PC-9 (cell line): ENCODE measurements at regions not wholly inside any gene's neighbourhood (a gene's known extent, or its start where the extent isn't known, plus 50 kb on each side); places are given as distances from the start of the nearest gene placed in this dataset.

ENCODE experiments used
- CTCF ChIP-seq: fragments of 200-600 bp; sonication (generic); conservative IDR thresholded peaks from 2 replicates; pipeline ENCODE4 v1.6.1; 2017; ENCODE audit warnings: mixed run types, antibody characterized with exemption, mild to moderate bottlenecking, moderate library complexity
- EZH2 ChIP-seq: fragments of 200-600 bp; sonication (generic); IDR thresholded peaks from 2 replicates; pipeline ENCODE4 v1.8.0; 2017; ENCODE audit warnings: antibody characterized with exemption, low read depth

DNA sequence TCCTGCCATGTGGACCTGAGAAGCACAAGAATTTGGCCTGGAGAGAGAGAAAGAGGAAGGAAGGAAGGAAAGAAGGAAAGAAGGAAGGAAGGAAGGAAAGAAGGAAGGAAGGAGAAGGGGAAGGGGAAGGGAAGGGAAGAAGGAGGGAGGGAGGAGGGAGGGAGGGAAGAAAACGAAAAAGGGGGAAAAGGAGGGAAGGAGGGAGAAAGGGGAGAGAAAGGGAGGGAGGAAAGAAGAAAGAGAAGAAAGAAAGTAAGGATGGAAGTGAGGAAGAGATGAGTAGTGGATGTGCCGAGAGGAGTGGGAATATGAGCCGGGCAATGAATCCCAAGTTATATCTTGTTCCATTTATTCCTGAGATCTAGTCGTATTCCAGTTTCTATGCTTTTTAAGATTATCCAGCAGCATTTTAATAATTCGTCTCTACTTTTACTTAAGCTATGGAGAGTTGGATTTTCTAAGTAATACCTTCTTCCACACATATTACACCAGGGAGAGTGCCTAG lies 247.8 kb downstream of the TDRD15 start:
- TF ChIP-seq EZH2 = no peak
- TF ChIP-seq CTCF = no peak
